AML-193 (cell line): ENCODE measurements at regions not wholly inside any gene's neighbourhood (a gene's known extent, or its start where the extent isn't known, plus 50 kb on each side); places are given as distances from the start of the nearest gene placed in this dataset.
"Not testable (repeated sequence)": the region's sequence is repeated elsewhere in the genome, so short reads cannot be mapped to it uniquely, and the experiment has no call there.

Experiments
- DNase-seq, 2 experiments: peaks; one replicate each; lab custom pipeline; 2025; lab: John Stamatoyannopoulos, UW

- no peak for DNase-seq
Measured at GRCh38 chrX:47776292-47777006, 60.3 kb upstream of the ZNF81 start.

GRCh38 chrX:47772764-47773163, 63.9 kb upstream of the ZNF81 start:
- DNase-seq = no peak

GRCh38 chrX:47771473-47771872, 65.2 kb upstream of the ZNF81 start:
- no peak for DNase-seq

GRCh38 chrX:47762826-47763225, 73.9 kb upstream of the ZNF81 start:
- not testable (repeated sequence) for DNase-seq

- DNase-seq = no peak
Measured at GRCh38 chrX:47752685-47753084, 84.0 kb upstream of the ZNF81 start.

GRCh38 chrX:47751670-47752069, 85.0 kb upstream of the ZNF81 start:
- DNase-seq = peak in 1 of 2 experiments; percentile 0

- DNase-seq = no peak
Measured at GRCh38 chrX:47749185-47749967, 87.3 kb upstream of the ZNF81 start.

- DNase-seq = no peak
Measured at GRCh38 chrX:47748576-47748975, 88.1 kb upstream of the ZNF81 start.

- no peak for DNase-seq
Measured at GRCh38 chrX:47746446-47746845, 87.5 kb upstream of the UXT start.

GRCh38 chrX:47745416-47745815, 86.4 kb upstream of the UXT start:
- no peak for DNase-seq

GRCh38 chrX:47743504-47743903, 84.5 kb upstream of the UXT start:
- DNase-seq = no peak

- DNase-seq = not testable (repeated sequence)
Measured at GRCh38 chrX:47738870-47739269, 79.9 kb upstream of the UXT start.

GRCh38 chrX:47723689-47724088, 64.7 kb upstream of the UXT start:
- DNase-seq = no peak

GRCh38 chrX:47723083-47723482, 64.1 kb upstream of the UXT start:
- DNase-seq = no peak

- no peak for DNase-seq
Measured at GRCh38 chrX:47722260-47722659, 63.3 kb upstream of the UXT start.

- DNase-seq = not testable (repeated sequence)
Measured at GRCh38 chrX:47715078-47715477, 56.1 kb upstream of the UXT start.

GRCh38 chrX:47712675-47713074, 53.7 kb upstream of the UXT start:
- not testable (repeated sequence) for DNase-seq

GRCh38 chrX:47710252-47710651, 51.3 kb upstream of the UXT start:
- DNase-seq = no peak
